NOMO-1 (cell line): ENCODE measurements at regions not wholly inside any gene's neighbourhood (a gene's known extent, or its start where the extent isn't known, plus 50 kb on each side); places are given as distances from the start of the nearest gene placed in this dataset.
A peak's percentile ranks its signal among the peaks of the same experiment; 100 is the strongest.
"Not testable (repeated sequence)": the region's sequence is repeated elsewhere in the genome, so short reads cannot be mapped to it uniquely, and the experiment has no call there.

Experiments used
- DNase-seq, 2 experiments: peaks; one replicate each; lab custom pipeline; 2025; ENCODE audit not compliant: unreplicated experiment in 2 of 2; lab: John Stamatoyannopoulos, UW

- DNase-seq, result peak in 1 of 2 experiments; percentile 1
Observed at GRCh38 chr12:103011974-103012763, 54.7 kb downstream of the ASCL1 start.

- DNase-seq, result no peak
Observed at GRCh38 chr12:103012884-103013283, 55.4 kb downstream of the ASCL1 start.

DNA sequence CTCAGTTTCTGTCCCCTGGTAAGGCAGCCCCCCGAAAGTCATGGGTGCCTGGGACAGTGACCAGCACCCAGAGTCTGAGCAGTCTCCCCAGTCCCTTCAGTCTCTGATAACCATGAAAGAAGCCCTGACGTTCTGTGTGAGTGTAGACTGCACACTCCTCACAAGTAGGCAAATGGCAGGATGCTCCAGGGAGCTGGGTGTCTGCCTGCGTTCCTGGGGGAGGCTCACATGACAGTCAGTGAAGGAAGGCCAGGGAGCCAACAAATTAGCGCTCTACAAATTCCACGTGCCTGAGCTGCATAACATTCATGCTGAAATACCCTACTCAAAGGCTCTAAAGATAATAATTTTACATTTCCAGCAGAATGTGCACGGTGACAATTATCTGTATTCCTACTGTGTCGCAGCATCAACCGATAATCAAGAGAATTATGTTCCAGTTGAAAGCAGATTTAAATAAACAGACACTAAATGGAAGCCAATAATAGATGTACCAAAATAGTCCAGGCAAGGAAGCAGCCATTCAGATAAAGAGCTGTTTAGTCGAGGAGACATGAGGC, 56.3 kb downstream of the ASCL1 start:
- DNase-seq, result no peak

DNA sequence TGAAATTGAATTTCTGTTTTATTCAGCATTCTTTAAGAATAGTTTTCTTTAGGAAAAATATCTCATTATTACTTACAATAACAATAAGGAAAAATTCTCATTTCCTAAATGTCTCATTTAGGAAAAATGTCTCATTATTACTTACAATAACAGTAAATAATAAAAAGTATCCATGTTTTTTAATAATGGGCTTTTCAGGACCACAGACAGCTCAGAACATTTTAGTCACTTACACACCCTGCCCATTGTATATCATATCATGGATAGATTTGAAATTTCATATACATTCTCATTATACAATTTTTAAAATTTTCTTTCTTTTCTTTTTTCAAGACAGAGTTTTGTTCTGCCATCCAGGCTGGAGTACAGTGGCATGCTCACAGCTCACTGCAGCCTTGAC, 58.9 kb downstream of the ASCL1 start:
- no peak for DNase-seq

DNA sequence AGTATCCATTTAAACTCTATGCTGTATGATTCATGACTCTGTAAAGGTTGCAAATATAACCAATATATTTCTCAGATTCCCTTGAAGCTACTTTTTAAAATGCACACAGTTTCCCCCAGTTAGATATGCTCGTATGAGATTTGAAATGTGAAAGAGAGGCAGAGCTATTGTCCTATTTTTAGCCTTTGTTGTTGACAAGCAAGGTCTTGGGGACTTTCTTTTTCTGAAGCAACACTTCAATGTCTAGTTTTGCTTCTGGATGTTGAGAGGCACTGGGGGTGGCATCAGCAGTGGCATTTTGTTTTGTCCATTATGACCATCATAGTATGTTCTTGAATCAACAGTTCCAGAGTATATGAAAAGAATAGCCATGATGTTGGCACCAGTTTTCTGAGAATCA, 63.4 kb downstream of the ASCL1 start:
- no peak for DNase-seq

- DNase-seq, result no peak
Observed at GRCh38 chr12:103021538-103022218, 64.2 kb downstream of the ASCL1 start.

GRCh38 chr12:103024650-103025049, 67.2 kb downstream of the ASCL1 start:
- DNase-seq, result no peak

DNA sequence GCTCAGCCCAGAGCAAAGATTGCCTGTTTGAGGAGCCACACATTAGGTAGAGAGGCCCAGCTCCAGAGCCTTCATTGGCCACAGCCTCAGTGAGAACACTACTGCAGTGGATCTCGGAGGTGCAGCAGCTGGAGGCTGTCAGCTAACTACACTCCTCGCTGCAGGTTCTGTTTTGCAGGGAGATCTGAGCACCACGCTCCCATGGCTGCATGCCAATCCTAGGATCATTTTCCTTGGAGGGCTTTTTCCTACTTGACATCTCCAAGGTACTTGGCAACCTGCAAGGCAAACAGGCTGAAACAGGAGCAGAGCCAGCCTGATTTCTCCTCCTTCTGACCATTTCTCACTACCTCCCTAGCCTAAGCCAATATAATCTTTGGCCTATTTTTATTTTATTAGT, 69.2 kb downstream of the ASCL1 start:
- DNase-seq, result not testable (repeated sequence)

- no peak for DNase-seq
Observed at GRCh38 chr12:103028881-103029639, 71.6 kb downstream of the ASCL1 start.

DNA sequence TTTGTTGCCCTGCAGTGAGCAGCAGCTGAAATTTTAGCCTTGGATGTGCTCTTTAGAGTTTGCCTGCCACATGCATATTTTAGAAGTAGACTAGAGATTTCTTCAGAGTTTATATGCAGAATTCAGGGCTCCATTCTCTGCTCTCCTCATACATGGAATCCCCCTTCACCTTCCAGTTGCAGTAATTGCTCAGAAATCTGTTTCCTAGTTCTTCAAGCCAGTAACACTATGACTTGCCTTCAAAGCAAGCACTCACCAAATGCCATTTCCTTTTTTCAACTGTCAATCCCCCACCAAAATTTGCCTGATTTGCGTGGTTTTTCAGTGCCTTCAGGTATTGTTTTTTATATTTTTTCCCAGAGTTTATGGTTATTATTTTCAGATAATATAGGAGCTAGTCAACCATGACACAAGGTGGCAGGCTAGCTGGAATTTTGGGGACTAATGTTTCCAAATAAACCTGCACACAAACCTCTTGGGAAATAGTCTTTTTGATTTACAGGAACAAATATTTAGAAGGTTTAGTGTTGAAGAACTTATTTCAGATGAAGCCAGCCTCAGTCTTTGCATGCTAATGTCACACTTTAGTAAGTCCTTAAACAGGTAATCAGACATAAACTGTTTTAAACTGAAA, 79.2 kb downstream of the ASCL1 start:
- DNase-seq, result no peak

DNA sequence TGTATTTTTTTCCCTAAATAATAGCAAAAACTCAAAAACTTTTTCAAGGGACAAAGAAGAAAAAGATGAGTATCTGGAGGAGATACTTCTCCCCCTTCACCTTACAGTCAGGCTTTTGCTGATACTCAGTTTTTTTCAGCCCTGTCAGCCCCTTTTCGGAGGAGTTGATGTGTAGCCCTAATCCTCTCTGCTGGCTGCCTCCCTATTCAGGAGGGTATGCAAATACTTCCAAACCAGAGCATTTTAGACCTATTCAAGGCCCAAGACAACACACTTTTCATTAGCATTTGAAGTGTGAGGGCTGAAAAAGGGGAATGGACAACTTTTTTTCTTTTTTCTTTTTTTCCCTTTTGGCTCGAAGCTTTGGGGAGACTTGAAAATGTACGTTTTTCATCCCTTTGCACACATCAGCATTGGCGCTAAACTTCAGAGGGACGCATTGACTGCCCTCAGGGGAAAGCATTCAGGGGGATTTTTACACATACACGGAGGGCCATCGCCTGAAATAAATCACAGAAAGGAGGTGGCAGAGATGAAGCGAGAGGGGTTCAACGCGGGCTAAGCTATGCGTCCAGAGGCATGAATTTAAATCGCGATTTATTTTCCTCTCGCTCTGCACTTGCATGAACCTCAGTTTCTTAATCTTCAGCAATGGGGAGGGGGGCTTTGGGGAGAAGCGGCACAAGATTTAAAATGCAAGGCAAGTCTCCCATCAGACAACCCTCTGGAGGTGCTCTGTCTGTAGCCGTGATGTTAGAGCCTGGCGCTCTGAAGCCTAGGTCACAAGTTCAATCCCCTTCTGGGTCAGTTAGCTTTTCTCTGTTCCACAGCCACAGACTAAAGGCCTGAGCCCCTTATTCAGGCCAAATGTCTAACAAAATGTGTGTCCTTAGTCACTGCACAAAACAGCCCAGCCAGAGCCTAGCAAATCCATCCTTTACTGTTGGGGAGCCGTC, 86.3 kb downstream of the ASCL1 start:
- DNase-seq, result no peak

DNA sequence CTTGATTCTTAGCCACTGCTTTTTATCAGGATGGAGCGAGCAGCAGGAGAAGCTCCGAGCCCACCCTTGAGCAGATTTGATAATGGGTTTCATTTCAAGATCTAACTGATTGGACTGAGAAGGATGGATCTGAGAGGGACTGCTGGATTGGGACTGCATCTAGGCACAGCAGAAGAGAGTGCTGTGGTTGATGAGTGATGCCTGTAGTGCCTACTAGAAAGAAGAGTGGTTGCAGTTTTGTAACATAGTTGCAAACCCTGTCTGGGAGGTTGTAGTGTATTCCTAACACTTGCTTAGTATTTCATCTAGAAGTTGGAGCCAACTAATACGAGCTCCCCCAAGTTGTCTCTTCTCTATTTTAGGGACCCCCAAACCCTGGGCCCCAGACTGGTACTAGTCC, 88.7 kb downstream of the ASCL1 start:
- DNase-seq, result no peak

GRCh38 chr12:103050273-103050672, 92.8 kb downstream of the ASCL1 start:
- DNase-seq, result no peak

DNA sequence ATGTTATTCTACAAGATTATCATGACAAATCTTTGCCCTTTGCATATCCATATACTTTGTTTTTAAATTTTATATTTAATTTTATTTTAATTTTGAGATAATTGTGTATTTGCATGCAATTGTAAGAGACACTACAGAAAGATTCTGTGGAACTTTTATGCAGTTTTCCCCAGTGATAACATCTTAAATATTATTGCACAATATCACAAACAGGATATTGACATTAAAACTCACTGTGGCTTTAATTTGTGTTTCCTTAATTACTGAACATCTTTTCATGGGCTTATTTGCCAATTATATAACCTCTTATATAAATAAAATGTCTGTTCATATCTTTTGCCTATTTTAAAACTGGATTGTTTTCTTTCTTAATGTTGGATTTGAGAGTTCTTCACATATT, 95.6 kb downstream of the ASCL1 start:
- DNase-seq, result no peak

- no peak for DNase-seq
Observed at GRCh38 chr12:103073630-103074029, 116.2 kb downstream of the ASCL1 start.

DNA sequence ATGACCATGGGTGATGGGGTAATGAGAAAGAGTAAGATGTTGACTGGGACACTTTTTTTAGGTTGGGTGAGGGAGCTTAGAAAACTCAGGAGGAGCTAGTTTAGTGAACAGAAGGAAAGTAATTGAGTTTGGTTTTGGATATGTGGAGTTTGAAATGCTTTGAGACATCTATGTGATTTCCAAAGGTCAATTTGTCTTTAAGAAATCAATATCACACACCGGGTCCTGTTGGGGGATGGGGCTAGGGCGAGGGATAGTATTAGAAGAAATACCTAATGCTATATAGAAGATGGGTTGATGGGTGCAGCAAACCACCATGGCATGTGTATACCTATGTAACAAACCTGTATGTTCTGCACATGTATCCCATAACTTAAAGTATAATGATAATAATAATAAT, 118.4 kb downstream of the ASCL1 start:
- DNase-seq, result no peak

- no peak for DNase-seq
Observed at GRCh38 chr12:103077108-103077773, 119.8 kb downstream of the ASCL1 start.

DNA sequence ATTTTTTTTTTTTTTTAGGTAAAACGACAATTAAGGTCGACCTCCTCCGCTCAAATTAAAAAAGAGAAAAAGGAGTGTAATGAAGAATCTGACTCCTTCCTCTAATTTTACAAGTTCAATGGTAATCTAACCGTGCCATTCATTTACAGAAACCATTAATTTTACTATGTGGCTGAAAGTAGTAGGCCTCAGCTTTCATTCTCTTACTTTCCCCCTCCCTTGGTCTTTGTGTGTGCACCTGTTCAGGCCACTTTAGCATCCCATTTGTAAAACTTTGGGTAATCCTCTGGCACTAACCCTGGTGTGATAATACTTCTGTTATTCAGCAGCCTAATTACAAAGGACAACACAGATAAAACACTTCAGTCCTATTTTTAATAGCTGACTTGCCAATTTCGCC, 128.1 kb downstream of the ASCL1 start:
- no peak for DNase-seq

- DNase-seq, result no peak
Observed at GRCh38 chr12:103086471-103086870, 129.0 kb downstream of the ASCL1 start.
